ENCODE measurements at regions not wholly inside any gene's neighbourhood (a gene's known extent, or its start where the extent isn't known, plus 50 kb on each side); places are given as distances from the start of the nearest gene placed in this dataset.

- no peaks in the 10 kb centered on the region for H3K9me3 ChIP-seq
- no peaks in the 10 kb centered on the region for H3K36me3 ChIP-seq
- peak overlapping the region; percentile 79 for H3K27ac ChIP-seq
- H3K4me1 ChIP-seq: peaks cover 8% of the 10 kb centered on the region
- peak overlapping the region in 1 of 2 donors; percentile 75 for H3K9ac ChIP-seq (ENCODE audit: low read depth in 2 of 2, low read length in 2 of 2)
- no peaks in the 10 kb centered on the region for H3K27me3 ChIP-seq
- no peak overlapping the region for H3K4me3 ChIP-seq
- no peak for TF ChIP-seq CTCF (IDR thresholded peaks at IDR 0.05)
- intact Hi-C loops (cut with DNase I): no loop called here
- DNase-seq: peak; percentile 53
These were observed 74.6 kb upstream of the NPAS1 start for GRCh38 chr19:46944918-46945628.

GRCh38 chr19:46945694-46946489, 73.7 kb upstream of the NPAS1 start:
- Histone ChIP-seq H3K27ac (peak overlapping the region; percentile 79), H3K36me3 (no peaks in the 10 kb centered on the region), H3K9me3 (no peaks in the 10 kb centered on the region), H3K27me3 (no peaks in the 10 kb centered on the region), H3K4me1 (peaks cover 13% of the 10 kb centered on the region), H3K4me3 (no peak overlapping the region), H3K9ac (ENCODE audit: low read depth in 2 of 2, low read length in 2 of 2) (peak overlapping the region in 1 of 2 donors; percentile 75)
- intact Hi-C loops (cut with DNase I): no loop called here
- TF ChIP-seq CTCF (IDR thresholded peaks at IDR 0.05): no peak
- DNase-seq: peak; percentile 43

- Histone ChIP-seq H3K36me3 (no peaks in the 10 kb centered on the region), H3K4me1 (peaks cover 14% of the 10 kb centered on the region), H3K9me3 (no peaks in the 10 kb centered on the region), H3K27me3 (no peaks in the 10 kb centered on the region), H3K9ac (ENCODE audit: low read depth in 2 of 2, low read length in 2 of 2) (peak overlapping the region in 1 of 2 donors; percentile 75), H3K27ac (peak overlapping the region; percentile 79), H3K4me3 (no peak overlapping the region)
- DNase-seq: no peak
- no peak for TF ChIP-seq CTCF (IDR thresholded peaks at IDR 0.05)
- intact Hi-C loops (cut with DNase I): no loop called here
These were observed 72.9 kb upstream of the NPAS1 start for GRCh38 chr19:46946611-46947238.

GRCh38 chr19:46947866-46948265, 71.8 kb upstream of the NPAS1 start:
- intact Hi-C loops (cut with DNase I): no loop called here
- Histone ChIP-seq H3K27me3 (no peaks in the 10 kb centered on the region), H3K36me3 (no peaks in the 10 kb centered on the region), H3K9ac (ENCODE audit: low read depth in 2 of 2, low read length in 2 of 2) (no peak overlapping the region), H3K4me1 (peaks cover 14% of the 10 kb centered on the region), H3K9me3 (no peaks in the 10 kb centered on the region), H3K27ac (peak overlapping the region; percentile 23), H3K4me3 (no peak overlapping the region)
- DNase-seq: no peak
- TF ChIP-seq CTCF (IDR thresholded peaks at IDR 0.05): no peak

- Histone ChIP-seq H3K27me3 (no peaks in the 10 kb centered on the region), H3K9me3 (no peaks in the 10 kb centered on the region), H3K27ac (peak overlapping the region; percentile 68), H3K4me3 (no peak overlapping the region), H3K9ac (ENCODE audit: low read depth in 2 of 2, low read length in 2 of 2) (peak overlapping the region in 1 of 2 donors; percentile 72), H3K36me3 (no peaks in the 10 kb centered on the region), H3K4me1 (peaks cover 27% of the 10 kb centered on the region)
- TF ChIP-seq CTCF (IDR thresholded peaks at IDR 0.05): no peak
- DNase-seq: no peak
- intact Hi-C loops (cut with DNase I): no loop called here
These were observed 69.0 kb upstream of the NPAS1 start for GRCh38 chr19:46950526-46951170.
